IMR-90 (cell line): ENCODE measurements at regions not wholly inside any gene's neighbourhood (a gene's known extent, or its start where the extent isn't known, plus 50 kb on each side); places are given as distances from the start of the nearest gene placed in this dataset.

Source experiments
- ATAC-seq: fragments of 200-7000 bp; cut with Tn5 transposase; 2 replicates; pipeline ENCODE4 v1.9.1; 2020; ENCODE audit warnings: low read depth, mild to moderate bottlenecking, moderate library complexity
- BruUV-seq: library from RNA; stranded (reverse); fragments of 400-500 nt; replicated peaks from 2 replicates; lab custom pipeline; 2021; lab: Mats Ljungman, UMichigan
- CTCF ChIA-PET: fragments of 300-600 bp; formaldehyde crosslinking; extraction: SDS; loops from one replicate; lab custom pipeline; 2021; ENCODE audit warnings: antibody characterized with exemption; lab: Yijun Ruan, JAX
- POLR2A ChIA-PET: fragments of 300-600 bp; sonication (Branson Sonifier 250); formaldehyde crosslinking; loops from one replicate; lab custom pipeline; 2022; ENCODE audit warnings: antibody characterized with exemption; ENCODE audit not compliant: unreplicated experiment; lab: Charles Lee
- DNase-seq: peaks from one replicate; pipeline ENCODE4 v3.0.0; 2013
- H2AFZ ChIP-seq: replicated peaks from 2 replicates; pipeline ENCODE3; 2013; ENCODE audit warnings: low read length, mild to moderate bottlenecking; ENCODE audit not compliant: poor library complexity
- H2AK5ac ChIP-seq: 2 replicates; pipeline ENCODE4 v1.6.1; 2013; ENCODE audit warnings: low read depth, low read length, inconsistent platforms
- H2AK9ac ChIP-seq: replicated peaks from 2 replicates; pipeline ENCODE3; 2013; ENCODE audit warnings: mild to moderate bottlenecking, low read depth, low read length, moderate library complexity; ENCODE audit not compliant: poor library complexity
- H2BK120ac ChIP-seq: 2 replicates; pipeline ENCODE4 v1.6.1; 2013; ENCODE audit warnings: low read depth, low read length, inconsistent platforms
- H2BK15ac ChIP-seq: 3 replicates; pipeline ENCODE4 v1.6.1; 2013; ENCODE audit warnings: low read depth, low read length, inconsistent platforms
- H2BK20ac ChIP-seq: 2 replicates; pipeline ENCODE4 v1.6.1; 2013; ENCODE audit warnings: low read depth, mild to moderate bottlenecking, inconsistent platforms, low read length, moderate library complexity
- H2BK5ac ChIP-seq: 2 replicates; pipeline ENCODE4 v1.6.1; 2013; ENCODE audit warnings: mild to moderate bottlenecking, low read depth, low read length, inconsistent platforms; ENCODE audit not compliant: poor library complexity, severe bottlenecking
- H3K14ac ChIP-seq: replicated peaks from 2 replicates; pipeline ENCODE4 v1.6.1; 2013; ENCODE audit warnings: low read depth, low read length, inconsistent platforms
- H3K18ac ChIP-seq: 2 replicates; pipeline ENCODE4 v1.6.1; 2013; ENCODE audit warnings: low read depth, low read length, control low read depth
- H3K23ac ChIP-seq: 2 replicates; pipeline ENCODE4 v1.6.1; 2013; ENCODE audit warnings: low read depth, low read length, inconsistent platforms
- H3K27ac ChIP-seq: 2 replicates; pipeline ENCODE4 v1.5.1; 2013; ENCODE audit warnings: mild to moderate bottlenecking, control low read depth, low read length; ENCODE audit not compliant: insufficient read depth
- H3K27me3 ChIP-seq: 2 replicates; pipeline ENCODE4 v1.6.1; 2013; ENCODE audit warnings: low read length; ENCODE audit not compliant: control insufficient read depth, insufficient read depth
- H3K36me3 ChIP-seq: 2 replicates; pipeline ENCODE4 v1.6.1; 2013; ENCODE audit warnings: low read length, mixed read lengths; ENCODE audit not compliant: control insufficient read depth, insufficient read depth
- H3K4ac ChIP-seq: 2 replicates; pipeline ENCODE4 v1.6.1; 2013; ENCODE audit warnings: low read depth, low read length, inconsistent platforms
- H3K4me1 ChIP-seq: 2 replicates; pipeline ENCODE4 v1.6.1; 2013; ENCODE audit warnings: low read length, mixed read lengths; ENCODE audit not compliant: control insufficient read depth, insufficient read depth
- H3K4me2 ChIP-seq: 2 replicates; pipeline ENCODE4 v1.6.1; 2013; ENCODE audit warnings: low read depth, mild to moderate bottlenecking, control low read depth, low read length, moderate library complexity
- H3K4me3 ChIP-seq: 2 replicates; pipeline ENCODE4 v1.5.1; 2013; ENCODE audit warnings: low read depth, mild to moderate bottlenecking, control low read depth, low read length, moderate library complexity; ENCODE audit not compliant: insufficient read depth
- H3K56ac ChIP-seq: 2 replicates; pipeline ENCODE4 v1.6.1; 2013; ENCODE audit warnings: low read length, inconsistent platforms; ENCODE audit not compliant: insufficient read depth; ENCODE audit errors: extremely low read depth
- H3K79me1 ChIP-seq, 2 experiments: 2 replicates each; pipeline ENCODE4 v1.6.1; 2013; ENCODE audit warnings: low read length in 2 of 2, inconsistent platforms in 1 of 2, low read depth in 1 of 2
- H3K9ac ChIP-seq: 2 replicates; pipeline ENCODE4 v1.6.1; 2013; ENCODE audit warnings: low read depth, low read length, control low read depth
- H3K9me1 ChIP-seq: 2 replicates; pipeline ENCODE4 v1.6.1; 2013; ENCODE audit warnings: low read length, inconsistent platforms; ENCODE audit not compliant: insufficient read depth
- H3K9me3 ChIP-seq: 2 replicates; pipeline ENCODE4 v1.6.1; 2013; ENCODE audit warnings: low read length; ENCODE audit not compliant: control insufficient read depth, insufficient read depth
- H4K20me1 ChIP-seq: 2 replicates; pipeline ENCODE4 v1.6.1; 2013; ENCODE audit warnings: low read length, inconsistent platforms; ENCODE audit not compliant: insufficient read depth
- H4K5ac ChIP-seq: 2 replicates; pipeline ENCODE4 v1.6.1; 2013; ENCODE audit warnings: mild to moderate bottlenecking, low read depth, low read length, control low read depth
- H4K8ac ChIP-seq, 2 experiments: 2 replicates each; pipeline ENCODE4 v1.6.1; 2013; ENCODE audit warnings: low read depth in 2 of 2, low read length in 2 of 2, control low read depth in 1 of 2, inconsistent platforms in 1 of 2
- H4K91ac ChIP-seq: 2 replicates; pipeline ENCODE4 v1.6.1; 2013; ENCODE audit warnings: low read depth, low read length, inconsistent platforms; ENCODE audit not compliant: insufficient read depth
- ELK1 ChIP-seq: fragments of 150-350 bp; IDR thresholded peaks from 2 replicates; pipeline ENCODE4 v1.6.1; 2016; ENCODE audit warnings: low read depth, mild to moderate bottlenecking, low read length, moderate library complexity, borderline replicate concordance
- WGBS, 2 experiments: methylation state at CpG; one replicate each; pipeline versions ENCODE4 v1.1.5 to v1.1.7; 2013; ENCODE audit warnings: missing lambda C conversion rate in 2 of 2; ENCODE audit not compliant: insufficient read length in 1 of 2; ENCODE audit errors: extremely low coverage in 2 of 2; 5-methylcytosine and 5-hydroxymethylcytosine counted together
- dilution Hi-C: fragments of 300-500 bp; cut with HindIII; formaldehyde crosslinking; loops from one replicate; pipeline ENCODE4 v1.14.3; 2018; ENCODE audit warnings: low sequenced_read_pairs; ENCODE audit not compliant: unreplicated experiment
- in situ Hi-C: fragments of 300-500 bp; cut with MboI; formaldehyde crosslinking; loops from 3 replicates; pipeline ENCODE4 v1.14.3; 2019; ENCODE audit warnings: low sequenced_read_pairs, inconsistent platforms, mixed read lengths
- intact Hi-C: fragments of 100-400 bp; cut with micrococcal nuclease; formaldehyde crosslinking; loops from 2 replicates; pipeline ENCODE4 v1.10.0; 2022

- in situ Hi-C loops = loop anchor here (10.0 kb wide), 2 partner anchors 108 to 638 kb away; no protein-coding TSS in a partner anchor
- Histone ChIP-seq H2BK20ac (no peak overlapping the region; the same call in 1 of the 2 replicates), H2BK120ac (no peak overlapping the region), H3K14ac (no peak overlapping the region), H4K8ac (no peak overlapping the region), H3K9me3 (no peaks in the 10 kb centered on the region; the same call in 1 of the 2 replicates), H3K27me3 (no peaks in the 10 kb centered on the region), H4K5ac (no peak overlapping the region), H3K9me1 (no peaks in the 10 kb centered on the region), H3K56ac (no peak overlapping the region), H3K23ac (no peak overlapping the region), H2BK15ac (0 out of 3 replicates have a peak overlapping the region, but pooled peaks have one; percentile 28), H2AFZ (no peak overlapping the region), H3K36me3 (no peaks in the 10 kb centered on the region), H2AK5ac (peak overlapping the region; percentile 62; the same call in 1 of the 2 replicates), H4K91ac (no peak overlapping the region), H3K79me1 (no peaks in the 10 kb centered on the region), H3K4me3 (no peak overlapping the region), H2AK9ac (peak overlapping the region; percentile 32), H3K4ac (no peak overlapping the region), H4K20me1 (no peaks in the 10 kb centered on the region), H2BK5ac (no peak overlapping the region), H3K4me2 (no peak overlapping the region), H3K18ac (no peak overlapping the region), H3K27ac (no peak overlapping the region), H3K9ac (no peak overlapping the region), H3K4me1 (no peaks in the 10 kb centered on the region)
- DNase-seq (peak; percentile 69), ATAC-seq (no peak)
- intact Hi-C loops = loop anchor here (1.0 kb wide), 2 partner anchors 103 to 133 kb away; no protein-coding TSS in a partner anchor
- 91% methylated on average over 4 of the region's 12 CpGs; no CpG with 5 or more reads in 1 of the 2 experiments for WGBS, 2 experiments
- ChIA-PET POLR2A (interaction anchor here (1.2 kb wide), 1 partner anchor 331 kb away, joined by 4 read pairs; no protein-coding TSS in a partner anchor), CTCF (interaction anchor here (0.7 to 1.5 kb wide), 6 partner anchors 68 to 330 kb away, joined by 3 to 11 read pairs (median 4); no protein-coding TSS in a partner anchor)
- dilution Hi-C loops = loop anchor here (25.0 kb wide), 1 partner anchor 535 kb away; no protein-coding TSS in a partner anchor
- no peak for TF ChIP-seq ELK1
- no TSS peak for BruUV-seq
Observed at GRCh38 chr1:192476802-192477298, 98.7 kb upstream of the RGS1 start.
